HG03354 (cell line): ENCODE measurements at regions not wholly inside any gene's neighbourhood (a gene's known extent, or its start where the extent isn't known, plus 50 kb on each side); places are given as distances from the start of the nearest gene placed in this dataset.
"Not testable (repeated sequence)": the region's sequence is repeated elsewhere in the genome, so short reads cannot be mapped to it uniquely, and the experiment has no call there.

Experiments used
- ATAC-seq: cut with Tn5 transposase; IDR thresholded peaks from one replicate; pipeline ENCODE4 v1.9.1; 2021; ENCODE audit warnings: mild to moderate bottlenecking; ENCODE audit not compliant: unreplicated experiment, poor library complexity, severe bottlenecking

DNA sequence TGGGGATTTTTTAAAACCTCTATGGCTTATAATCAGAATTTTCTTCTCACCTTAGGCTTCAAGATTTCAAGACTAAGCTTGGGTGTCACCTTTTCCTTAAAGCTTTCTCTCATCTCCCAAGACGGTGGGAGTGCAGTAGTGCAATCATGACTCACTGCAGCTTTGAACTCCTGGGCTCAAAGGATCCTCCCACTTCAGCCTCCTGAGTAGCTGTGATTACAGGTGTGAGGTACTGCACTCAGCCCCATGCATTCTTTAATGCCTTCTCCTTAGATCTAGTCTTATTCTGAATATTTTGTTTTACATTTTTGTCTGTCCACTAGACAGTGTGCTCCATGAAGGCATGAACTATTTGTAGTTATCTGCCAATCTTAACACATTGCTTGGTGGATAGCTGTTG lies 55.7 kb upstream of the FAT3 start:
- ATAC-seq: no peak

GRCh38 chr11:92167571-92167970 lies 57.0 kb upstream of the FAT3 start:
- no peak for ATAC-seq

DNA sequence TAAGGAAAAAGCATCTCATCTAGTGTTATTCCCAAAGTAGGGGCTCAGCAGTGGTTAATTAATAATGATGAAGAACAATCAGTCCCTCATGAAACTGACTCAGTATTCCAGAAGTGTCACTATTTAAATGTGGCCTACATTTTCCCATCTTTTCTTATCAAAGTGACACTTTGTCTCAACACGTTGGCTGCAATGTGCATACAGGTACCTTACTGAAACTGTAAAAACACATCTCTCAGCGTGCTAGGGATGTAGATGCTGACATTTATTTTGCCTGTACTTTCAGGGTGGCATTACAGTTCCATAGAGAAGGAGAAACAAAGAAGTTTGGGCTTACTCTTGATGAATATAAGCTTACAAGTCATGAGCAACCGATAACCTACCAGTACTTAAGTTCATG lies 58.3 kb upstream of the FAT3 start:
- ATAC-seq: no peak

DNA sequence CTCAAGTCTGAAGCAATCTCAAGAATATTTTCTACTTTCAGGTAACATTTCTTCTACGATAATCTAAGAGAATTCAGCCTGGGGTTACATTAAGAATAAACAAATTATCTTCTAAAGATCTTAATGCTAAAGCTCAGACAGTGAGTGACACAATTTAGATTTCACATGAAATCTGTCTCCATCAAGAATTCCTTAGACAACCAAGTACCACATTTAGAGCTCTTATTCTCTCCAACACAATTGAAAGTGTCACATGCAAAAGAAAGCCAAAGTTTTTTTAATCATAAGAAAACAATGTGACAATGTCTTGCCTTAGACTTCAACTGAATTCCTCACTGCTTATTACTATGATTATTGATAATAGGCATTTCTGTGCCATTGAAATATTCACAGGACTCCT lies 60.7 kb upstream of the FAT3 start:
- no peak for ATAC-seq

DNA sequence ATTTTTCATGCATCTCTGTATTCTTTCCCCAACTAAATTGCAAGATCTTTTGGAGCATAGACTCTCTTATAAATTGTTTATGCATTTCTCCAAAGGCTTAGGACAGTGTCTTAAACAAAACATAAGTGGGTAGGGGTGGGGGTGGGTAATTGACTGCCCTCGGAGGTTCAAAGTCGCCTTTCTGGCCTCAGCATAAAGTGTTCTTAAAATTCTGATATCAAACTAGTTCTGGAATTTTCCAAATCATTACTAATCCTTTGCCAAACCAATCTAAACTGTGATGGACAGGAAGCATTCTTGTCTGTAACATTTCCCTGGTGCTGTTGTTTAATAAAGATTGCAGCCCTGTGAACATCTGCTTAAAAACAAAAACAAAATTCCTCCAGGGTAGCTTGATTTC lies 61.8 kb upstream of the FAT3 start:
- ATAC-seq: no peak

DNA sequence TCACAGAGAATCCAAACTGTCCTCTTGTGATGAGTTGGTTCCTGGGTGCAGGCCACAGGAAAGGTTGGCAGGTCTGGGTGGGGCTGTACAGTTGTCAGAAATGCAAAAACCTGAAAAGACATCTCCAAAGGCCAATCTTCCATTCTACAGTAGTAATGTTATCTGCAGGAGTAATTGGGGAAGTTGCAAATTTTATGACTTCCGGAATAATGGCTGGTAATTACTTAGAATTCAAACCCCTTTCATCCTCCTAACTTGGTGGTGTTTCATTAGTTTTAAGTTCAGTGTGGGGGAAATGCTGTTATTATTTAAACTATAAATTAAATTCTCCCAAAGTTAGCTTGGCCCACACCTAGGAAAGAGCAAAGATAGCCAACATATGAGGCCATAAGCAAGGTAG lies 64.7 kb upstream of the FAT3 start:
- ATAC-seq: no peak

- ATAC-seq: not testable (repeated sequence)
These were observed 67.2 kb upstream of the FAT3 start for GRCh38 chr11:92157390-92157789.

DNA sequence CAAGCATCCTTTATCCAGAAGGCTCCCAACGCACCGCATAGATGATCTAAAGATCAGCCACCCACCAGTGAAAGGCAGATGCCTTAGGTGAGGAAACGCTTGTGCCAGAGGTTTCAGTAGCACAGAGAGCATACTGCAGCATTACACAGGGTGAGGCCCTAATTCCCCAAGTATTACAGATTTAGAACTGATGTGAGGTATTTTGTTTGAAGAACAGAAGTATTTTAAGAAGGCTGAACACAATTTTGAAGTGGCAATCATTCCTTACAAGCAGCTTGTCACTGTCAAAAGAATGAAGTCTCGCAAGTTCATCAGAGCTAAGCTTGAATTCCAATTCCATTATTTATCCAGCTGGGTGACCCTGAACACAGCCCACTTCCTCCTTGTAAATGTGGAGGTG lies 70.0 kb upstream of the FAT3 start:
- ATAC-seq: no peak

GRCh38 chr11:92154110-92154509 lies 70.5 kb upstream of the FAT3 start:
- ATAC-seq: no peak

GRCh38 chr11:92153542-92153941 lies 71.1 kb upstream of the FAT3 start:
- no peak for ATAC-seq

DNA sequence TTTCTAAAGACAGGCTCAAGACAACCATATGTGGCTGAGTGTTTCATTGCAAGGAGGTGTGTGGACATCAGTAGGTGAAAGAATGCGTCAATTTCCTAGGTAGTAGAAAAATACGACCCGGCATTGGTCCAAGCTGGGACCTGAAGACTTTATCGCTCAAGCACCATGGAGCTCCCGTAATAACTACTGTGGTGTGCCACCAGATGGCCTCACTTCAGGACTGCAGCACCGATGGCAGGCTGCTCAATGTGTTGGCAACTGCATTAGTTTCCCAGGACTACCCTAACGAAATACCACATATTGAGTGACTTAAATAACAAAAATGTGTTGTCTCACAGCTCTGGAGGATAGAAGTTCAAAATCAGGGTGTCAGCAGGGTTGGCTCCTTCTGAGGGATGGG lies 72.4 kb upstream of the FAT3 start:
- no peak for ATAC-seq

DNA sequence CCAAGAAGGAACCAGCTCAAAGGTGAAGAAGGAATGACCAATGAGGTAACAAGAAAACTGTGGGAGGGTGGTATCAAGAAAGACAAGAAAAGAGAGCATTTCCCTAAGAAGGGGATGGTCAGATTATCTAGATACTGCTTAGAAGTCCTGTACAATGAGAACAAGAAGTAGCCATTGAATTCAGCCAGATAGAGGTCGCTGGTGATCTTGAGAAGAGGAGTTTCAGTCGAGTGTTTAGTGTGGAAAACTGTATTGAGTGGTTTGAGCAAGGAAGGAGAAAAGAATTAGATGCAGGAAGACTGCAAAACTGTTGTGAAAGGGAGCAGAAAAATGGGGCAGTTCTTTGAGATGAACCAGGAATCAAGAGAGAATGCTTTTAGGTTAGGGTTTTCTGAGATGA lies 74.6 kb upstream of the FAT3 start:
- no peak for ATAC-seq

DNA sequence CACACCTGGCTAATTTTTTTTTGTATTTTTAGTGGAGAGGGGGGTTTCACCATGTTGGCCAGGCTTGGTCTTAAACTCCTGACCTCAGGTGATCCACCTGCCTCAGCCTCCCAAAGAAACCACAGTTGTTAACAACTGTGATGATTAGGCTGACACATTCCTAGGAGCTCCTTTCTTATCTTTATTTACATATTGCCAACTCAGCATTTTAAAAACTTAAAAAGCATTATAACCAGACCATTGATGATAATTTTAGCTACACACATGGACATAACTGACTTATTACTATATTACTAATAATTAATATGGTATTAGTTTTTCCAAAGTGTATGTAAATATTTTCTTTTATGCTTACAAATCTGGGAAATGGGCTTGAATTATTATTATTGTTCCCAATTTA lies 82.9 kb upstream of the FAT3 start:
- ATAC-seq: no peak

DNA sequence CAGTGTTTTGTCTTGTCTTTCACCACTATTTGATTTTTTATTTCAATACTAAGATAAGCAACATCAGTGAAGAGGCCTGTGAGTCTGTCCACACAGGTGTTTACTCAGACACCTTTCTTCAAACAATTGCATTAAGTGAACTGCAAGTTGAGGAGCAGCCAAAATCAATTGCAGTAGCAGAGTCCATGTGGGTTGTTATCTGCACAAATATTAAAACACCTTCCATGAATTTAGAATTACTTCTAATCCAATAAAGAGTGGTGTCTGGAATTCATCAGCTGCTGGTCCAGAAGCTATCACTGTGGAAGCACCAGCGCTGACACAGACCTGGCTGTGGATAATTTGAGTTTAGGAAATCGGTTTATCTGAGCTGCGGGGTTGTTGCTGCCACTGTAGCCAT lies 83.5 kb upstream of the FAT3 start:
- no peak for ATAC-seq

- ATAC-seq: no peak
These were observed 84.6 kb upstream of the FAT3 start for GRCh38 chr11:92140021-92140420.

- ATAC-seq: no peak
These were observed 86.3 kb upstream of the FAT3 start for GRCh38 chr11:92138296-92138695.

DNA sequence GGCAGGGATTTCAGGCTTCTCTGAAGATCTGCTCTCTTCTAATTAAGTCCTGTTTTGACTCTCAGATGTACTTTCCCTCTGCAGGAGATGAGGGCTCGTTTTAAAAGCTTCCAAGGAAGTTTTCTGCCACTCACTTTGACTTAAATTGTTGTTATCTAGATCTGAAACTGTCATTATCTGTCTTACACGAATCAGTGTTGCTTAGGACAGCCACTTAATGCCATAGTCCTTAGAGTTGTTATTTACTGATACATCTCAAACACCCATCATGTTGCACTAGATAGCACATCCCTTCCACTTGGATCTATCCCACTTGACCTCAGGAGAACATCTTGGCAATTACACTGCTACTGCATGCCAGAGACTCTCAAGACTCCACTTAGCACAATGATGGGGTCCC lies 86.9 kb upstream of the FAT3 start:
- no peak for ATAC-seq

DNA sequence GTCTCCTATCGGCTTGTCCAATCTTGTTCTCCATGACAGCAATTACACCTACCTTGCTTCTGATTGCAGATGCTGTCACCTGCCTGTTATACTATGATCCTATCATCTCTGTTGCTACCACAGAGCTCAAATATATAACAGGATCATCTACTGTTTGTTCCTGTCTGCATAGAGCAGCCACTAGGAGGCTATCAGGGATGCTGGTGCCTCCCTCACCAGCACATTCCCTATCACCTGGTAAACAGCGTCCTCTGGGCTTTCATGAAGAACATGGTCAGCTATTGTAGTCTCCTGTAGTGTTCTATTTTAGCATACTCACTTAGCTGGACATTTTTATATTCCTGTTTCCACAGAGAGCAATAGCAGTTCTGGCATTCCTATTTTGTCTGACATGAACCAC lies 87.8 kb upstream of the FAT3 start:
- no peak for ATAC-seq

GRCh38 chr11:92131289-92131865 lies 93.2 kb upstream of the FAT3 start:
- no peak for ATAC-seq

GRCh38 chr11:92130421-92130831 lies 94.2 kb upstream of the FAT3 start:
- no peak for ATAC-seq

DNA sequence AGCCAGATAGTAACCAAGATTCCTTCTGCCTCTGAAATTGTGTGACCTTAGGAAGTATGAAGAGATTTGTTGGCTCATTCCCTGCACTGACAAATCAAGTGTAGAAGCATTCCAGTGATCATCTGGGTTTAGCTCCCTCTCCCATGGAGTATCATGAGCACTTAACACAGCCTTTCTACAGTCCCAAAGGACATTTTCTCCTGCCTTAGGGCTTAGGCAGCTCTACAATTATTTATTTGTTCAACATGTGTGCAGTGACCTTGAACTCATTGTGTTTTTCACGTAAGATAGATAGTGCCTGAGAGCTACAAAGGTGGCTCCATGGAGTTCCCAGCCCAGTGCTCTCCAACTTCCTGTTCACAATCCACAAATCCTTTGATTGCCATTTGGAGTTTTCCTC lies 94.8 kb upstream of the FAT3 start:
- no peak for ATAC-seq

DNA sequence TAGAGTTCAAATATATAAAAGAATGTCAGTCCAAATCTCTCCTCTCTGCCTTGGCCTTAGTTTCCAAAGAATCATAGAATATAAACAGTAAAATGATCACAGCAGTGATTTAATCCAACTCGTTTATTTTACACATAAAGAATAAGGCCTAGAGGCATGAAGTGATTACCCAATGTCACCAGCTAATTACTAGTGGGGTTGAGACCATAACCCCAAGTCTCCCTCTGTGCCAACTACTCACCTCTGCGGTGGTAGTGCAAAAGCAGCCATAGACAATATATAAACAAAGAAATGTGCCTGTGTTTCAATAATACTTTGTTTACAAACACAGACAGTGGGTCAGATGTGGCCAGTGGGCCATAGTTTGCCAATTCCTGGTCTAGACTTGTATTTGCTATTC lies 96.6 kb upstream of the FAT3 start:
- no peak for ATAC-seq

GRCh38 chr11:92125321-92125720 lies 99.3 kb upstream of the FAT3 start:
- no peak for ATAC-seq
